ENCODE measurements at regions not wholly inside any gene's neighbourhood (a gene's known extent, or its start where the extent isn't known, plus 50 kb on each side); places are given as distances from the start of the nearest gene placed in this dataset.

DNA sequence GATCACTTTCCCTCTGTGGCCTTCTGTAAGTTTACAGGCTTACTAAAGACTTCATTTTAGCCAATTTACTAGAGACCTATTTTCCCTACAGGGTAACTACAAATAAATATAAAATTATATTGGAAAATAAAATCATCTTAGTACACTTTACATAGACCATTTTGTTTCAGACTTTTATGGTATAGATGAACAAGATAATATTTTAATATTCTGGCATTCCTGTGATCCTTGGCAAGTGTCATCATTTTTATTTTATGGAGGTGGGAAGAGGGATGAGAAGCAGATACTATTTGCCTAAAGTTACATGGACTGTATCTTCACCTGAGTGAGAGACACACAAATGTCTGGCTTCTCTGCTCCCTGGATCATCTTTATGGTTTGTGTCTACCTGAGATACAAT, 149.6 kb upstream of the CWC22 start:
- TF ChIP-seq, protein P1, sequence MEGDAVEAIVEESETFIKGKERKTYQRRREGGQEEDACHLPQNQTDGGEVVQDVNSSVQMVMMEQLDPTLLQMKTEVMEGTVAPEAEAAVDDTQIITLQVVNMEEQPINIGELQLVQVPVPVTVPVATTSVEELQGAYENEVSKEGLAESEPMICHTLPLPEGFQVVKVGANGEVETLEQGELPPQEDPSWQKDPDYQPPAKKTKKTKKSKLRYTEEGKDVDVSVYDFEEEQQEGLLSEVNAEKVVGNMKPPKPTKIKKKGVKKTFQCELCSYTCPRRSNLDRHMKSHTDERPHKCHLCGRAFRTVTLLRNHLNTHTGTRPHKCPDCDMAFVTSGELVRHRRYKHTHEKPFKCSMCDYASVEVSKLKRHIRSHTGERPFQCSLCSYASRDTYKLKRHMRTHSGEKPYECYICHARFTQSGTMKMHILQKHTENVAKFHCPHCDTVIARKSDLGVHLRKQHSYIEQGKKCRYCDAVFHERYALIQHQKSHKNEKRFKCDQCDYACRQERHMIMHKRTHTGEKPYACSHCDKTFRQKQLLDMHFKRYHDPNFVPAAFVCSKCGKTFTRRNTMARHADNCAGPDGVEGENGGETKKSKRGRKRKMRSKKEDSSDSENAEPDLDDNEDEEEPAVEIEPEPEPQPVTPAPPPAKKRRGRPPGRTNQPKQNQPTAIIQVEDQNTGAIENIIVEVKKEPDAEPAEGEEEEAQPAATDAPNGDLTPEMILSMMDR (conservative IDR thresholded peaks at IDR 0.05; ENCODE audit: low read depth, low read length): no peak
- no peak for TF ChIP-seq POLR2A (IDR thresholded peaks at IDR 0.05; ENCODE audit: low read depth, low read length)
- no peak for TF ChIP-seq CEBPB (IDR thresholded peaks at IDR 0.05; ENCODE audit: low read depth, low read length)
- TF ChIP-seq RAD21 (IDR thresholded peaks at IDR 0.05; ENCODE audit: low read length): no peak
- TF ChIP-seq, protein P2, sequence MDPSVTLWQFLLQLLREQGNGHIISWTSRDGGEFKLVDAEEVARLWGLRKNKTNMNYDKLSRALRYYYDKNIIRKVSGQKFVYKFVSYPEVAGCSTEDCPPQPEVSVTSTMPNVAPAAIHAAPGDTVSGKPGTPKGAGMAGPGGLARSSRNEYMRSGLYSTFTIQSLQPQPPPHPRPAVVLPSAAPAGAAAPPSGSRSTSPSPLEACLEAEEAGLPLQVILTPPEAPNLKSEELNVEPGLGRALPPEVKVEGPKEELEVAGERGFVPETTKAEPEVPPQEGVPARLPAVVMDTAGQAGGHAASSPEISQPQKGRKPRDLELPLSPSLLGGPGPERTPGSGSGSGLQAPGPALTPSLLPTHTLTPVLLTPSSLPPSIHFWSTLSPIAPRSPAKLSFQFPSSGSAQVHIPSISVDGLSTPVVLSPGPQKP (IDR thresholded peaks at IDR 0.05; ENCODE audit: borderline replicate concordance, low read depth, low read length): no peak
- no peak for TF ChIP-seq RCOR1 (IDR thresholded peaks at IDR 0.05; ENCODE audit: insufficient replicate concordance, low read length)
- TF ChIP-seq USF2 (IDR thresholded peaks at IDR 0.05; ENCODE audit: low read depth, low read length): no peak
- TF ChIP-seq CHD1 (IDR thresholded peaks at IDR 0.05; ENCODE audit: low read depth, low read length): no peak
- TF ChIP-seq SMC3 (IDR thresholded peaks at IDR 0.05; ENCODE audit: low read depth, low read length): no peak
